PC-3 (cell line): ENCODE measurements at regions not wholly inside any gene's neighbourhood (a gene's known extent, or its start where the extent isn't known, plus 50 kb on each side); places are given as distances from the start of the nearest gene placed in this dataset.

Source experiments
- ATAC-seq: fragments of 200-7000 bp; cut with Tn5 transposase; 2 replicates; pipeline ENCODE4 v1.9.1; 2020; ENCODE audit warnings: mild to moderate bottlenecking, moderate library complexity
- BruUV-seq: library from RNA; stranded (reverse); fragments of 400-500 nt; replicated peaks from 2 replicates; lab custom pipeline; 2021; lab: Mats Ljungman, UMichigan
- CTCF ChIA-PET: fragments of 300-600 bp; sonication (Branson Sonifier 250); formaldehyde crosslinking; loops from one replicate; lab custom pipeline; 2022; ENCODE audit warnings: antibody characterized with exemption; lab: Charles Lee
- POLR2A ChIA-PET: fragments of 300-600 bp; sonication (Branson Sonifier 250); formaldehyde crosslinking; loops from one replicate; lab custom pipeline; 2022; ENCODE audit warnings: antibody characterized with exemption; ENCODE audit not compliant: unreplicated experiment; lab: Charles Lee
- DNase-seq: peaks from one replicate; pipeline ENCODE4 v3.0.0-alpha.2; 2015
- H2AFZ ChIP-seq: fragments of 300-600 bp; sonication (generic); 2 replicates; pipeline ENCODE4 v1.6.0; 2016; ENCODE audit warnings: antibody characterized with exemption, low read length
- H3F3A ChIP-seq: fragments of 300-600 bp; sonication (generic); one replicate; pipeline ENCODE4 v1.6.0; 2017; ENCODE audit warnings: antibody characterized with exemption, low read length, control low read depth, mild to moderate bottlenecking; ENCODE audit not compliant: unreplicated experiment
- H3K27ac ChIP-seq: fragments of 300-600 bp; sonication (generic); 2 replicates; pipeline ENCODE4 v1.5.1; 2016; ENCODE audit warnings: mild to moderate bottlenecking, low read length
- H3K27me3 ChIP-seq: fragments of 300-600 bp; sonication (generic); 2 replicates; pipeline ENCODE4 v1.6.1; 2016; ENCODE audit warnings: low read length, mixed read lengths
- H3K36me3 ChIP-seq: fragments of 300-600 bp; sonication (generic); 2 replicates; pipeline ENCODE4 v1.6.1; 2016; ENCODE audit warnings: low read depth, mixed run types, low read length, mixed read lengths
- H3K4me1 ChIP-seq: fragments of 300-600 bp; sonication (generic); 2 replicates; pipeline ENCODE4 v1.5.1; 2016; ENCODE audit warnings: low read length; ENCODE audit not compliant: insufficient read depth
- H3K4me2 ChIP-seq: fragments of 300-600 bp; sonication (generic); 2 replicates; pipeline ENCODE4 v1.6.0; 2016; ENCODE audit warnings: low read length
- H3K4me3 ChIP-seq: fragments of 300-600 bp; sonication (generic); 2 replicates; pipeline ENCODE4 v1.5.1; 2016; ENCODE audit warnings: mild to moderate bottlenecking, low read length, mixed read lengths
- H3K79me2 ChIP-seq: fragments of 300-600 bp; sonication (generic); 2 replicates; pipeline ENCODE4 v1.6.1; 2017; ENCODE audit warnings: low read length, mixed read lengths
- H3K9ac ChIP-seq: fragments of 300-600 bp; sonication (generic); 2 replicates; pipeline ENCODE4 v1.6.0; 2016; ENCODE audit warnings: mild to moderate bottlenecking, low read length
- H3K9me2 ChIP-seq: fragments of 300-600 bp; sonication (generic); replicated peaks from 2 replicates; pipeline ENCODE4 v1.6.1; 2016; ENCODE audit warnings: mixed run types, low read length, mixed read lengths
- H3K9me3 ChIP-seq: fragments of 300-600 bp; sonication (generic); 2 replicates; pipeline ENCODE4 v1.6.1; 2016; ENCODE audit warnings: low read length, mixed read lengths
- H4K20me1 ChIP-seq: fragments of 300-600 bp; sonication (generic); 2 replicates; pipeline ENCODE4 v1.6.1; 2016; ENCODE audit warnings: low read length, mixed read lengths
- CTCF ChIP-seq: fragments of 300-600 bp; sonication (generic); conservative IDR thresholded peaks from 2 replicates; pipeline ENCODE4 v1.5.1; 2017; ENCODE audit warnings: antibody characterized with exemption, low read depth, mild to moderate bottlenecking, low read length
- EZH2 ChIP-seq: fragments of 300-600 bp; sonication (generic); IDR thresholded peaks from one replicate; pipeline ENCODE4 v1.6.1; 2017; ENCODE audit warnings: antibody characterized with exemption, mild to moderate bottlenecking, low read length; ENCODE audit not compliant: unreplicated experiment
- EZH2phosphoT487 ChIP-seq: fragments of 300-600 bp; sonication (generic); IDR thresholded peaks from 2 replicates; pipeline ENCODE4 v1.6.1; 2018; ENCODE audit warnings: mild to moderate bottlenecking, antibody characterized with exemption, low read length, borderline replicate concordance
- intact Hi-C: fragments of 100-400 bp; cut with micrococcal nuclease; formaldehyde crosslinking; loops from 2 replicates; pipeline ENCODE4 v1.9.0; 2023

- ATAC-seq = no peak
- Histone ChIP-seq H4K20me1 (no peaks in the 10 kb centered on the region), H3K9ac (no peak overlapping the region), H3K79me2 (no peaks in the 10 kb centered on the region), H3K27me3 (no peaks in the 10 kb centered on the region), H3K9me3 (no peaks in the 10 kb centered on the region), H2AFZ (no peak overlapping the region), H3K4me1 (0 out of 2 replicates have a peak, but pooled peaks cover 5% of the 10 kb centered on the region), H3F3A (peaks cover 3% of the 10 kb centered on the region), H3K4me3 (no peak overlapping the region), H3K9me2 (no peaks in the 10 kb centered on the region), H3K27ac (no peak overlapping the region), H3K4me2 (no peak overlapping the region), H3K36me3 (no peaks in the 10 kb centered on the region)
- intact Hi-C loops = no loop called here
- no TSS peak for BruUV-seq
- DNase-seq = no peak
- ChIA-PET POLR2A (no interaction called here), CTCF (no interaction called here)
- TF ChIP-seq CTCF (no peak), EZH2phosphoT487 (no peak), EZH2 (no peak)
Observed at GRCh38 chr5:92637247-92637646, 943.8 kb downstream of the NR2F1-AS1 start.

GRCh38 chr5:92635001-92635461, 946.0 kb downstream of the NR2F1-AS1 start:
- DNase-seq (no peak), ATAC-seq (no peak)
- H3K27me3 ChIP-seq = no peaks in the 10 kb centered on the region
- no peak overlapping the region for H3K4me3 ChIP-seq
- no peaks in the 10 kb centered on the region for H4K20me1 ChIP-seq
- BruUV-seq = no TSS peak
- H2AFZ ChIP-seq = no peak overlapping the region
- POLR2A ChIA-PET = no interaction called here
- CTCF ChIA-PET = no interaction called here
- intact Hi-C loops = no loop called here
- TF ChIP-seq EZH2 (no peak), CTCF (no peak), EZH2phosphoT487 (no peak)
- H3K4me1 ChIP-seq = no peaks in the 10 kb centered on the region
- H3K9me2 ChIP-seq = no peaks in the 10 kb centered on the region
- H3K79me2 ChIP-seq = no peaks in the 10 kb centered on the region
- no peaks in the 10 kb centered on the region for H3K9me3 ChIP-seq
- no peaks in the 10 kb centered on the region for H3F3A ChIP-seq
- H3K4me2 ChIP-seq = no peak overlapping the region
- H3K9ac ChIP-seq = no peak overlapping the region
- H3K27ac ChIP-seq = no peak overlapping the region
- no peaks in the 10 kb centered on the region for H3K36me3 ChIP-seq

- ATAC-seq (no peak), DNase-seq (no peak)
- Histone ChIP-seq H3K9me2 (no peaks in the 10 kb centered on the region), H3K9me3 (no peaks in the 10 kb centered on the region), H3K27me3 (no peaks in the 10 kb centered on the region), H3K4me2 (no peak overlapping the region), H3K9ac (no peak overlapping the region), H3K4me1 (no peaks in the 10 kb centered on the region), H4K20me1 (no peaks in the 10 kb centered on the region), H3K27ac (no peak overlapping the region), H3K79me2 (no peaks in the 10 kb centered on the region), H2AFZ (no peak overlapping the region), H3F3A (no peaks in the 10 kb centered on the region), H3K4me3 (no peak overlapping the region), H3K36me3 (no peaks in the 10 kb centered on the region)
- ChIA-PET CTCF (no interaction called here), POLR2A (no interaction called here)
- no TSS peak for BruUV-seq
- TF ChIP-seq CTCF = no peak
- no peak for TF ChIP-seq EZH2
- no peak for TF ChIP-seq EZH2phosphoT487
- intact Hi-C loops = no loop called here
Observed at GRCh38 chr5:92633875-92634487, 947.0 kb downstream of the NR2F1-AS1 start.
